ENCODE measurements at regions not wholly inside any gene's neighbourhood (a gene's known extent, or its start where the extent isn't known, plus 50 kb on each side); places are given as distances from the start of the nearest gene placed in this dataset.

- H3K4me3 ChIP-seq, result no peak overlapping the region
- H3K4me1 ChIP-seq, result no peaks in the 10 kb centered on the region
- intact Hi-C loops (cut with DNase I; ENCODE audit: low total_unique reads), result no loop called here
- H3K27ac ChIP-seq, result no peak overlapping the region
- no peak for TF ChIP-seq POLR2AphosphoS5 (IDR thresholded peaks at IDR 0.05)
- TF ChIP-seq POLR2A (IDR thresholded peaks at IDR 0.05), result no peak
- TF ChIP-seq CTCF (IDR thresholded peaks at IDR 0.05 in 8 of 11, conservative IDR thresholded peaks at IDR 0.05 in 3 of 11), result no peak
- H3K9me3 ChIP-seq, result peaks cover 0 to 9% (median 0%) of the 10 kb centered on the region in 8 donors
- DNase-seq, result no peak
- no peaks in the 10 kb centered on the region for H3K36me3 ChIP-seq
- no peaks in the 10 kb centered on the region for H3K27me3 ChIP-seq (replicated peaks in 1 of 7)
- WGBS, 5 donors, result 85 to 96% (median 91%) methylated on average over 3 of the region's 3 CpGs
Measured at GRCh38 chr3:148591525-148591924, 106.2 kb upstream of the AGTR1 start.

- Histone ChIP-seq H3K4me1 (no peaks in the 10 kb centered on the region), H3K4me3 (no peak overlapping the region), H3K27me3 (replicated peaks in 1 of 7) (no peaks in the 10 kb centered on the region), H3K27ac (no peak overlapping the region), H3K36me3 (no peaks in the 10 kb centered on the region), H3K9me3 (no peaks in the 10 kb centered on the region)
- 83 to 92% (median 91%) methylated on average over 2 of the region's 2 CpGs for WGBS, 5 donors
- TF ChIP-seq POLR2A (IDR thresholded peaks at IDR 0.05) (no peak), POLR2AphosphoS5 (IDR thresholded peaks at IDR 0.05) (no peak), CTCF (IDR thresholded peaks at IDR 0.05 in 8 of 11, conservative IDR thresholded peaks at IDR 0.05 in 3 of 11) (no peak)
- no peak for DNase-seq
- intact Hi-C loops (cut with DNase I; ENCODE audit: low total_unique reads), result no loop called here
Measured at GRCh38 chr3:148598619-148599018, 99.1 kb upstream of the AGTR1 start.

- DNase-seq, result no peak
- Histone ChIP-seq H3K27ac (no peak overlapping the region), H3K27me3 (replicated peaks in 1 of 7) (no peaks in the 10 kb centered on the region), H3K4me3 (no peak overlapping the region), H3K36me3 (no peaks in the 10 kb centered on the region), H3K9me3 (no peaks in the 10 kb centered on the region), H3K4me1 (no peaks in the 10 kb centered on the region)
- WGBS, 5 donors, result 82 to 95% (median 85%) methylated on average over 5 of the region's 5 CpGs
- TF ChIP-seq CTCF (IDR thresholded peaks at IDR 0.05 in 8 of 11, conservative IDR thresholded peaks at IDR 0.05 in 3 of 11) (no peak), POLR2A (IDR thresholded peaks at IDR 0.05) (no peak), POLR2AphosphoS5 (IDR thresholded peaks at IDR 0.05) (no peak)
- intact Hi-C loops (cut with DNase I; ENCODE audit: low total_unique reads), result no loop called here
Measured at GRCh38 chr3:148599481-148599880, 98.2 kb upstream of the AGTR1 start.

- Histone ChIP-seq H3K4me1 (no peaks in the 10 kb centered on the region), H3K9me3 (no peaks in the 10 kb centered on the region), H3K27ac (no peak overlapping the region), H3K27me3 (replicated peaks in 1 of 7) (no peaks in the 10 kb centered on the region), H3K36me3 (no peaks in the 10 kb centered on the region), H3K4me3 (no peak overlapping the region)
- TF ChIP-seq CTCF (IDR thresholded peaks at IDR 0.05 in 8 of 11, conservative IDR thresholded peaks at IDR 0.05 in 3 of 11) (no peak), POLR2A (IDR thresholded peaks at IDR 0.05) (no peak), POLR2AphosphoS5 (IDR thresholded peaks at IDR 0.05) (no peak)
- WGBS, 5 donors, result 88 to 97% (median 91%) methylated on average over 1 of the region's 1 CpG
- no peak for DNase-seq
- intact Hi-C loops (cut with DNase I; ENCODE audit: low total_unique reads), result no loop called here
Measured at GRCh38 chr3:148600440-148600839, 97.3 kb upstream of the AGTR1 start.
